Hematopoietic multipotent progenitor cell treated with erythropoietin and hydrocortisone succinate and interleukin-3 and kit ligand, for 4 days (in vitro differentiated cells): ENCODE measurements at regions not wholly inside any gene's neighbourhood (a gene's known extent, or its start where the extent isn't known, plus 50 kb on each side); places are given as distances from the start of the nearest gene placed in this dataset.

Experiments used
- DNase-seq: peaks from one replicate; pipeline ENCODE4 v3.0.0-alpha.2; 2015

GRCh38 chr6:105844275-105844883 is 241.8 kb upstream of the PRDM1 start:
- no peak for DNase-seq

- DNase-seq = no peak
These were observed 246.9 kb upstream of the PRDM1 start for GRCh38 chr6:105839266-105839665.

GRCh38 chr6:105838171-105838570 is 248.0 kb upstream of the PRDM1 start:
- DNase-seq = peak; percentile 17

- no peak for DNase-seq
These were observed 249.2 kb upstream of the PRDM1 start for GRCh38 chr6:105836889-105837288.

GRCh38 chr6:105836379-105836778 is 249.8 kb upstream of the PRDM1 start:
- no peak for DNase-seq

- DNase-seq = peak; percentile 84
These were observed 250.8 kb upstream of the PRDM1 start for GRCh38 chr6:105835373-105835772.

GRCh38 chr6:105833959-105834947 is 251.9 kb upstream of the PRDM1 start:
- no peak for DNase-seq

- peak; percentile 66 for DNase-seq
These were observed 253.8 kb upstream of the PRDM1 start for GRCh38 chr6:105832313-105832761.

- DNase-seq = no peak
These were observed 254.6 kb upstream of the PRDM1 start for GRCh38 chr6:105831311-105832097.

- no peak for DNase-seq
These were observed 260.9 kb upstream of the PRDM1 start for GRCh38 chr6:105825210-105825609.

GRCh38 chr6:105824732-105825131 is 261.4 kb upstream of the PRDM1 start:
- no peak for DNase-seq

GRCh38 chr6:105821777-105822176 is 264.4 kb upstream of the PRDM1 start:
- DNase-seq = no peak

- no peak for DNase-seq
These were observed 265.1 kb upstream of the PRDM1 start for GRCh38 chr6:105821027-105821426.

GRCh38 chr6:105819745-105820144 is 266.4 kb upstream of the PRDM1 start:
- DNase-seq = no peak

- no peak for DNase-seq
These were observed 267.6 kb upstream of the PRDM1 start for GRCh38 chr6:105818505-105818904.

GRCh38 chr6:105817961-105818360 is 268.2 kb upstream of the PRDM1 start:
- DNase-seq = no peak

GRCh38 chr6:105817370-105817769 is 268.8 kb upstream of the PRDM1 start:
- DNase-seq = no peak

GRCh38 chr6:105816847-105817246 is 269.3 kb upstream of the PRDM1 start:
- no peak for DNase-seq

GRCh38 chr6:105815661-105816555 is 270.2 kb upstream of the PRDM1 start:
- DNase-seq = no peak

- DNase-seq = peak; percentile 30
These were observed 271.2 kb upstream of the PRDM1 start for GRCh38 chr6:105814745-105815536.

GRCh38 chr6:105810922-105811482 is 275.1 kb upstream of the PRDM1 start:
- peak; percentile 43 for DNase-seq
